Neuron (in vitro differentiated cells): ENCODE measurements at regions not wholly inside any gene's neighbourhood (a gene's known extent, or its start where the extent isn't known, plus 50 kb on each side); places are given as distances from the start of the nearest gene placed in this dataset.

Source experiments
- H2AFZ ChIP-seq: one replicate; pipeline ENCODE4 v1.6.1; 2013; ENCODE audit warnings: low read depth, mild to moderate bottlenecking, inconsistent platforms, low read length, moderate library complexity
- H3K27me3 ChIP-seq: one replicate; pipeline ENCODE4 v1.6.1; 2013; ENCODE audit warnings: low read length; ENCODE audit not compliant: insufficient read depth
- H3K36me3 ChIP-seq: one replicate; pipeline ENCODE4 v1.6.1; 2013; ENCODE audit warnings: low read length; ENCODE audit not compliant: insufficient read depth
- H3K4me1 ChIP-seq: one replicate; pipeline ENCODE4 v1.6.1; 2013; ENCODE audit warnings: low read length; ENCODE audit not compliant: insufficient read depth
- H3K4me3 ChIP-seq: 2 replicates; pipeline ENCODE4 v1.5.1; 2013; ENCODE audit warnings: mild to moderate bottlenecking, low read length, moderate library complexity
- H3K9me3 ChIP-seq: one replicate; pipeline ENCODE4 v1.6.1; 2013; ENCODE audit warnings: low read length

- Histone ChIP-seq H2AFZ (no peak overlapping the region), H3K9me3 (no peaks in the 10 kb centered on the region), H3K27me3 (no peaks in the 10 kb centered on the region), H3K4me1 (no peaks in the 10 kb centered on the region), H3K4me3 (no peak overlapping the region), H3K36me3 (no peaks in the 10 kb centered on the region)
Observed at GRCh38 chr15:70284438-70285214, 186.9 kb upstream of the TLE3 start.

- Histone ChIP-seq H2AFZ (no peak overlapping the region), H3K4me1 (no peaks in the 10 kb centered on the region), H3K36me3 (no peaks in the 10 kb centered on the region), H3K27me3 (no peaks in the 10 kb centered on the region), H3K9me3 (no peaks in the 10 kb centered on the region), H3K4me3 (no peak overlapping the region)
Observed at GRCh38 chr15:70283511-70283910, 185.8 kb upstream of the TLE3 start.

GRCh38 chr15:70281811-70282307 is 184.1 kb upstream of the TLE3 start:
- H3K4me1 ChIP-seq, result no peaks in the 10 kb centered on the region

GRCh38 chr15:70281261-70281810 is 183.6 kb upstream of the TLE3 start:
- Histone ChIP-seq H2AFZ (no peak overlapping the region), H3K36me3 (no peaks in the 10 kb centered on the region), H3K27me3 (no peaks in the 10 kb centered on the region)

More at GRCh38 chr15:70281811-70282307, 184.1 kb upstream of the TLE3 start:
- Histone ChIP-seq H2AFZ (no peak overlapping the region), H3K36me3 (no peaks in the 10 kb centered on the region), H3K4me3 (no peak overlapping the region), H3K9me3 (no peaks in the 10 kb centered on the region), H3K27me3 (no peaks in the 10 kb centered on the region)

GRCh38 chr15:70280781-70281180 is 183.1 kb upstream of the TLE3 start:
- Histone ChIP-seq H3K4me3 (no peak overlapping the region), H3K4me1 (no peaks in the 10 kb centered on the region), H3K27me3 (no peaks in the 10 kb centered on the region), H3K36me3 (no peaks in the 10 kb centered on the region), H2AFZ (no peak overlapping the region), H3K9me3 (no peaks in the 10 kb centered on the region)

More at GRCh38 chr15:70281261-70281810, 183.6 kb upstream of the TLE3 start:
- H3K4me3 ChIP-seq, result no peak overlapping the region
- no peaks in the 10 kb centered on the region for H3K9me3 ChIP-seq
- H3K4me1 ChIP-seq, result no peaks in the 10 kb centered on the region

- no peak overlapping the region for H2AFZ ChIP-seq
- no peaks in the 10 kb centered on the region for H3K36me3 ChIP-seq
- H3K27me3 ChIP-seq, result no peaks in the 10 kb centered on the region
- H3K9me3 ChIP-seq, result no peaks in the 10 kb centered on the region
- no peak overlapping the region for H3K4me3 ChIP-seq
- H3K4me1 ChIP-seq, result no peaks in the 10 kb centered on the region
Observed at GRCh38 chr15:70279096-70279495, 181.4 kb upstream of the TLE3 start.

GRCh38 chr15:70278644-70279043 is 180.9 kb upstream of the TLE3 start:
- Histone ChIP-seq H3K4me1 (no peaks in the 10 kb centered on the region), H3K4me3 (no peak overlapping the region), H3K36me3 (no peaks in the 10 kb centered on the region), H3K27me3 (no peaks in the 10 kb centered on the region), H2AFZ (no peak overlapping the region), H3K9me3 (no peaks in the 10 kb centered on the region)

- H3K36me3 ChIP-seq, result no peaks in the 10 kb centered on the region
- H3K4me1 ChIP-seq, result no peaks in the 10 kb centered on the region
- no peak overlapping the region for H2AFZ ChIP-seq
Observed at GRCh38 chr15:70277556-70277955, 179.8 kb upstream of the TLE3 start.

GRCh38 chr15:70276401-70276800 is 178.7 kb upstream of the TLE3 start:
- H3K27me3 ChIP-seq, result no peaks in the 10 kb centered on the region
- H3K36me3 ChIP-seq, result no peaks in the 10 kb centered on the region
- H3K4me3 ChIP-seq, result no peak overlapping the region
- no peaks in the 10 kb centered on the region for H3K9me3 ChIP-seq
- no peaks in the 10 kb centered on the region for H3K4me1 ChIP-seq
- no peak overlapping the region for H2AFZ ChIP-seq

More at GRCh38 chr15:70277556-70277955, 179.8 kb upstream of the TLE3 start:
- Histone ChIP-seq H3K9me3 (no peaks in the 10 kb centered on the region), H3K4me3 (no peak overlapping the region), H3K27me3 (no peaks in the 10 kb centered on the region)

- Histone ChIP-seq H3K36me3 (no peaks in the 10 kb centered on the region), H3K27me3 (no peaks in the 10 kb centered on the region), H3K4me3 (no peak overlapping the region), H2AFZ (no peak overlapping the region), H3K9me3 (no peaks in the 10 kb centered on the region), H3K4me1 (no peaks in the 10 kb centered on the region)
Observed at GRCh38 chr15:70275461-70276138, 177.9 kb upstream of the TLE3 start.

GRCh38 chr15:70274908-70275307 is 177.2 kb upstream of the TLE3 start:
- H3K4me3 ChIP-seq, result no peak overlapping the region
- no peaks in the 10 kb centered on the region for H3K4me1 ChIP-seq
- H3K9me3 ChIP-seq, result no peaks in the 10 kb centered on the region
- H3K27me3 ChIP-seq, result no peaks in the 10 kb centered on the region
- no peak overlapping the region for H2AFZ ChIP-seq
- no peaks in the 10 kb centered on the region for H3K36me3 ChIP-seq

GRCh38 chr15:70274255-70274880 is 176.7 kb upstream of the TLE3 start:
- Histone ChIP-seq H2AFZ (no peak overlapping the region), H3K9me3 (no peaks in the 10 kb centered on the region), H3K4me1 (peaks cover 2% of the 10 kb centered on the region), H3K36me3 (no peaks in the 10 kb centered on the region), H3K27me3 (no peaks in the 10 kb centered on the region), H3K4me3 (no peak overlapping the region)

- H3K4me1 ChIP-seq, result peaks cover 8% of the 10 kb centered on the region
- H2AFZ ChIP-seq, result no peak overlapping the region
- no peak overlapping the region for H3K4me3 ChIP-seq
- H3K36me3 ChIP-seq, result no peaks in the 10 kb centered on the region
- H3K27me3 ChIP-seq, result no peaks in the 10 kb centered on the region
- no peaks in the 10 kb centered on the region for H3K9me3 ChIP-seq
Observed at GRCh38 chr15:70273808-70274207, 176.1 kb upstream of the TLE3 start.
